HL-60 (cell line): ENCODE measurements at regions not wholly inside any gene's neighbourhood (a gene's known extent, or its start where the extent isn't known, plus 50 kb on each side); places are given as distances from the start of the nearest gene placed in this dataset.

Experiments
- CTCF ChIP-seq: IDR thresholded peaks from one replicate; pipeline ENCODE4 v1.5.1; 2011; ENCODE audit warnings: low read length, control low read depth, inconsistent platforms; ENCODE audit not compliant: insufficient read depth
- GABPA ChIP-seq: IDR thresholded peaks from 2 replicates; pipeline ENCODE4 v1.6.1; 2012; ENCODE audit warnings: low read depth
- POLR2AphosphoS5 ChIP-seq: IDR thresholded peaks from 2 replicates; pipeline ENCODE4 v1.6.1; 2012; ENCODE audit warnings: low read depth
- REST ChIP-seq: IDR thresholded peaks from 2 replicates; pipeline ENCODE4 v1.6.1; 2012; ENCODE audit warnings: low read depth; ENCODE audit not compliant: insufficient replicate concordance
- SPI1 ChIP-seq: IDR thresholded peaks from 2 replicates; pipeline ENCODE4 v1.6.1; 2012; ENCODE audit warnings: low read depth, mild to moderate bottlenecking, borderline replicate concordance

DNA sequence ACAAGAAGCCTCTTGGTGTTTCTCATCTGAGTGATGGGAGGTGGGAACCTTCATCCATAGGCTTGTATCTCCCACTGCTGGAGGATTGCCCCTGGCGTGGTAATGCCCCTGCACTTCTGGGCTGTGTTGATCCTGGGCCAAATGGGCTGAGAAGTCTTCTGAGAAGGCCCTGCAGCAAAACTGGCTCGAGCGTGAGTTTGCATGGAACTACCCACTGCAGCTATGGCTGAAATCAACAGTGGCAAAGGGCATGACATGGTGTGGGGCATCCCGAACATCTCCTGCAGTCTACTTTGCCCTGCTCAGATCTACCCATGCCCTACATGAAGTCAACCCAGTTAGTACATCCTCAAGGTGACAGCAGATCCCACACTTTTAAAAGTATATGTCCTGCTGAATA lies 130.6 kb downstream of the NRN1 start:
- TF ChIP-seq POLR2AphosphoS5, result no peak
- TF ChIP-seq CTCF, result no peak
- no peak for TF ChIP-seq REST
- no peak for TF ChIP-seq GABPA
- no peak for TF ChIP-seq SPI1
